GM21786 (cell line): ENCODE measurements at regions not wholly inside any gene's neighbourhood (a gene's known extent, or its start where the extent isn't known, plus 50 kb on each side); places are given as distances from the start of the nearest gene placed in this dataset.
A peak's percentile ranks its signal among the peaks of the same experiment; 100 is the strongest.
"Not testable (repeated sequence)": the region's sequence is repeated elsewhere in the genome, so short reads cannot be mapped to it uniquely, and the experiment has no call there.

Experiments used
- ATAC-seq: cut with Tn5 transposase; IDR thresholded peaks from one replicate; pipeline ENCODE4 v1.9.1; 2021; ENCODE audit not compliant: unreplicated experiment

DNA sequence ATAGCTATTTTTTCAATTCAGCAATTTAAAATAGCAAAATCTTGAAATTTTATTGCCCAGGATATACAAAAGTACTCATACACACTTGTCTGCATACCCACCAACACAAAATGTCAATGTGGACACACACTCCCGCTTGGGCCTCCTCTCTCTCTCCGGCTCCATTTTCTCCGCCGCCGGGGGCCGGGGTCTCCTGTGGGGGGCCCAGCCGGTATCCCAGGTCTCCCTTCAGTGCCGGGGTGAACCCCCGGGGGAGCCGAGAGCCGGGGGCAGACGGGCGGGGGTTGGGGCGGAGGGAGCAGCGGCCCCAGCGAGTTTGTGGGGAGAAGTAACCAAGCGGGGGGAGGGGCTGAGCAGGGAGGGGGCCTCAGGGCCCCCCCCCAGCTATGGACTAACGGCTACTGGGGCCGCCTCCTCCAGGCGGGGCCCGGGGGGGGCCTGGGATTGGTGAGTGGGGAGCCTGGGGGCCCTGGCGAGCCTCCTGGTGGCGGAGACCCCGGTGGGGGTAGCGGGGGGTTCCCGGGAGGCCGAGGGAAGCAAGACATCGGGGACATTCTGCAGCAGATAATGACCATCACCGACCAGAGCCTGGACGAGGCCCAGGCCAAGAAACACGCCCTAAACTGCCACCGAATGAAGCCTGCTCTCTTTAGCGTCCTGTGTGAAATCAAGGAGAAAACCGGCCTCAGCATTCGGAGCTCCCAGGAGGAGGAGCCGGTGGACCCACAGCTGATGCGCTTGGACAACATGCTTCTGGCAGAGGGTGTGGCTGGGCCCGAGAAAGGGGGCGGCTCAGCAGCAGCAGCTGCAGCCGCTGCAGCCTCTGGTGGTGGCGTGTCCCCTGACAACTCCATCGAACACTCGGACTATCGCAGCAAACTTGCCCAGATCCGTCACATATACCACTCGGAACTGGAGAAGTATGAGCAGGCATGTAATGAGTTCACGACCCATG is 56.6 kb downstream of the CHST2 start:
- not testable (repeated sequence) for ATAC-seq

- peak; percentile 49 for ATAC-seq
Measured at GRCh38 chr3:143177965-143178364, 58.4 kb downstream of the CHST2 start.

GRCh38 chr3:143178775-143179548 is 59.4 kb downstream of the CHST2 start:
- not testable (repeated sequence) for ATAC-seq

- ATAC-seq = no peak
Measured at GRCh38 chr3:143179603-143180002, 60.0 kb downstream of the CHST2 start.

- ATAC-seq = not testable (repeated sequence)
Measured at GRCh38 chr3:143180860-143181259, 61.3 kb downstream of the CHST2 start.

GRCh38 chr3:143181977-143182376 is 62.4 kb downstream of the CHST2 start:
- ATAC-seq = not testable (repeated sequence)

- no peak for ATAC-seq
Measured at GRCh38 chr3:143182866-143183664, 63.5 kb downstream of the CHST2 start.

- ATAC-seq = no peak
Measured at GRCh38 chr3:143183665-143183964, 64.0 kb downstream of the CHST2 start.

DNA sequence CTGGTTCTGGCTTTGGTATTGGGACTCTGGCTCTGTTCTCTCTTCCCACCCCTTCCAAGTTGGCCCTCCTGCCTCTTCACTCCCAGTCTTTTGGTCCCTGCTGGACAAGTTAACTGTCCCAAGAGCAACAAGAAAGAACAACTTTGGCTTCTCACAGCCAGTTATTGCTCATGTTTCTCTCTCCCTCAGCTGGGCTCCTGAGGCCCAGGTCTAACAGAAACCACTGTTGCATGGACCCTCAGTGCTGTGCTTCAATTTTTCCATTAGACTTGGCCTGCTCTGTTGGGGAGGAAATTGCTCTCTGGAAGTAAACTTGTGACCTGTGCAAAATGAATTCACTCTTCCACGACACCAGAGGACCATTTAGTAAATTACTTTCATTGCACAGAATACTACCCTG is 64.5 kb downstream of the CHST2 start:
- ATAC-seq = no peak

DNA sequence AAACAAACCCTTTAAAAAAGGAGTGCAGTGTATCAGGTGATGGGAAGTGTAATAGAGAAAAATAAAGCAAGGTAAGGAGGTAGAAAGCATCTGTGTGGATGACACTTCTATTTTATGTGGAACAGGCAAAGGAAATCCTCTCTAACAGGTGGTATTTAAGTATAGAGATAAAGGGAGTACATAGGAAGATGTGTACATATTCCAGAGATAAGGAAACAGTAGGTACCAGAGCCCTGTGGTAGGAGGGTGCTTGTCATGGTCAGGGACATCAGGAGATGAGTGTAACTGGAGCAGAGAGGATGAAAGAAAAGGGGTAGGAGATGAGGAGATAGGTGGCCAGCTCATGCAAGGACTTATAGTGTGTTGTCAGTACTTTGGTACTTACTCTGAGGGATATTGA is 65.8 kb downstream of the CHST2 start:
- ATAC-seq = no peak

GRCh38 chr3:143187111-143187510 is 67.5 kb downstream of the CHST2 start:
- no peak for ATAC-seq

DNA sequence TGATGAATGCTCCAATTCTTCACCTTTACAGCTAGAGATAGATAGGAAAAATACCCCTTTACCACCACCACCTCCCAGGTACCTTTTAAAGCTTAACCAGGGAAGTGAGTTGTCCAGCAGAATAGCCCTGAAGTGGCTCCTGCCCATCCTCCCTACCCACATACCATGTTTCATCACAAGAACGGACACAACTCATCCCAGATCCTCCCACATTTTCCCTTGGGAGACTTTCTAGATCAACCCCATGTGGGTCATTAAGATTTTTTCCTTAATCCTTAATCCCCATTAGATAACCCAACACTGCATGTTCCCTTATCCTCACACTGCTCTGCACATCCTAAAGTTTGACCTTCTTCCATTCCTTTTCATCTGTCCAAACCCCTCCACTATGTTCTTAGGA is 69.3 kb downstream of the CHST2 start:
- ATAC-seq = no peak

DNA sequence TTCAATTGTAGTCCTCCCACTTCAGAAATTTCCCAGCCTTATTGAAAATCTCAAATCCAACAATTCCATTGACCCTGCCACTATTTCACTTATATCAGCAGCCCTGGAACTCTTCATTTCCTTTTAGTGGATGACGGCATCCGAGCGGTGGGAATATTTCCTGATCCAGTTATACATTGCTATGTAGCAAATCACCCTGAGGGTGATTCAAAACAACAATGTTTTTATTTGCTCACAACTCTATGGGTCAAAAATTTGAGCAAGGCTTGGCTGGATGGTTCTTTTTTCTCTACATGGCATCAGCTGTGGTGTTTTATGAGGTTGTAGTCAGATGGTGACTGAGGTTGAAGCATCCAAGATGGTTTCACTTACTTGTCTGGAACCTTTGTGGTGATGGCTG is 70.5 kb downstream of the CHST2 start:
- no peak for ATAC-seq

- ATAC-seq = no peak
Measured at GRCh38 chr3:143192193-143192592, 72.6 kb downstream of the CHST2 start.

DNA sequence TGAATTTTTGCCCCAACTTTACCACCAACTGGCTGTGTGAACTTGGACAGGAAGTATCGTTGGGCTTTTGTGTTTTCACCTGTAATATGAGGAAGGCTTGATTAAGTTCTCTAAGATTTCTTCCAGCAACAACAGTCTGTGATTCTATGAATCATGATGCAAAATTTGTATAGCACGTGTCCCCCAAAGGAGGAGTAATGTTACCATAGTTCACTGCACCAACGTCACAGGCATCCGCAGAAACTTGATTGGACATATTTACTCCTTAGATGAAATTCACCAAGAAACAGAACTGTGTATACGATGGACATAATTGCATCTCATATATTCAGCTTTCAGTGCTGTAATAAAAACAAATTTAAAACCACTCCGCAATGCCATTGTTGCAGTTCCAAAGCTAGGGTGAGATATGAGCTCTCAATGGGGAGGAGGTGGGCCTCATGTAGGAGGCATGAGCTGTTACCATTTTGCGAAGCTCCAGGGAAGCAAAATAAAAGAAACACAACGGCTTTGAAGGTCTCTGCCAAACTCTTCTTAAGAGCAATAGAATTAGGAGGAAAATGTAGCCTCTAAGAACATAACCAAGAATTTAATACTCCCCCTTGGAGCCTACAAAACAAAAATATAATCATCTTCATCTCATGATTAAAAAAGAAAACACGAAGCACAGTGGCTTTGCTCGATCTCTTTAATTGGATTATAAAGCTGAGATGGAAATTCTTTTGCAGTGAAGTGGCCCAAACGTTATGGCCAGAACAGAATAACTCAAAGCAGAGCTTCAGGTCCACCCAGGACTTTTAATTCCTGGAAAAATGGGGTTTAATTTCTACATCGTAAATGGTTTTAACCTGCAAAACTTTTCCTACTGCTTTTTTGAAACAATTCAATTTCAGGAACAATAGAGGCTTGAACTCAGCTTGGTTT is 80.7 kb downstream of the CHST2 start:
- ATAC-seq = no peak

GRCh38 chr3:143201045-143201444 is 81.5 kb downstream of the CHST2 start:
- no peak for ATAC-seq

- ATAC-seq = no peak
Measured at GRCh38 chr3:143201870-143202752, 82.5 kb downstream of the CHST2 start.

GRCh38 chr3:143203142-143203541 is 83.6 kb downstream of the CHST2 start:
- no peak for ATAC-seq

- ATAC-seq = no peak
Measured at GRCh38 chr3:143203848-143204247, 84.3 kb downstream of the CHST2 start.
